SK-N-MC (cell line): ENCODE measurements at regions not wholly inside any gene's neighbourhood (a gene's known extent, or its start where the extent isn't known, plus 50 kb on each side); places are given as distances from the start of the nearest gene placed in this dataset.

Source experiments
- EZH2 ChIP-seq: fragments of 200-600 bp; sonication (generic); IDR thresholded peaks from one replicate; pipeline ENCODE4 v1.6.1; 2017; ENCODE audit warnings: antibody characterized with exemption
- POLR2AphosphoS5 ChIP-seq: IDR thresholded peaks from 2 replicates; pipeline ENCODE4 v1.6.1; 2012; ENCODE audit warnings: mild to moderate bottlenecking, low read depth, low read length, borderline replicate concordance

- no peak for TF ChIP-seq POLR2AphosphoS5
- TF ChIP-seq EZH2 = no peak
These were observed 80.9 kb upstream of the IRF2BP2 start for GRCh38 chr1:234690872-234691271.
